MCF 10A (cell line): ENCODE measurements at regions not wholly inside any gene's neighbourhood (a gene's known extent, or its start where the extent isn't known, plus 50 kb on each side); places are given as distances from the start of the nearest gene placed in this dataset.

Source experiments
- BruUV-seq: library from RNA; stranded (reverse); fragments of 400-500 nt; replicated peaks from 2 replicates; lab custom pipeline; 2021; lab: Mats Ljungman, UMichigan
- CTCF ChIA-PET: fragments of 300-600 bp; sonication (Branson Sonifier 250); formaldehyde crosslinking; extraction: SDS; loops from one replicate; lab custom pipeline; 2021; ENCODE audit warnings: antibody characterized with exemption, inconsistent platforms; lab: Yijun Ruan, JAX
- POLR2A ChIA-PET: fragments of 300-600, 350-650 bp; sonication (Branson Sonifier 250); formaldehyde crosslinking; extraction: SDS; loops from one replicate; lab custom pipeline; 2020; ENCODE audit warnings: antibody characterized with exemption, inconsistent platforms; lab: Yijun Ruan, JAX
- DNase-seq: peaks from one replicate; pipeline ENCODE4 v3.0.0-alpha.2; 2018; ENCODE audit not compliant: unreplicated experiment
- H3K27ac Mint-ChIP-seq: one replicate; pipeline ENCODE4 v1.8.0; 2022; ENCODE audit warnings: mild to moderate bottlenecking, low read depth, mixed read lengths; ENCODE audit not compliant: unreplicated experiment
- H3K27me3 Mint-ChIP-seq: one replicate; pipeline ENCODE4 v1.8.0; 2022; ENCODE audit warnings: mixed read lengths; ENCODE audit not compliant: insufficient read depth, unreplicated experiment
- H3K36me3 Mint-ChIP-seq: one replicate; pipeline ENCODE4 v1.8.0; 2022; ENCODE audit warnings: mild to moderate bottlenecking, moderate library complexity, mixed read lengths; ENCODE audit not compliant: insufficient read depth, unreplicated experiment
- H3K4me1 Mint-ChIP-seq: one replicate; pipeline ENCODE4 v1.8.0; 2022; ENCODE audit warnings: mixed read lengths; ENCODE audit not compliant: insufficient read depth, unreplicated experiment
- H3K4me3 Mint-ChIP-seq: one replicate; pipeline ENCODE4 v1.8.0; 2022; ENCODE audit warnings: mild to moderate bottlenecking, moderate library complexity, mixed read lengths; ENCODE audit not compliant: unreplicated experiment
- H3K9me3 Mint-ChIP-seq: one replicate; pipeline ENCODE4 v1.8.0; 2022; ENCODE audit warnings: mixed read lengths; ENCODE audit not compliant: unreplicated experiment
- CTCF ChIP-seq: fragments of 200-600 bp; IDR thresholded peaks from one replicate; pipeline ENCODE4 v1.8.0; 2022; ENCODE audit warnings: antibody characterized with exemption, mild to moderate bottlenecking; ENCODE audit not compliant: unreplicated experiment
- intact Hi-C: fragments of 100-400 bp; cut with micrococcal nuclease; formaldehyde crosslinking; loops from 2 replicates; pipeline ENCODE4 v1.14.1; 2022

- intact Hi-C loops: loop anchor here (10.0 kb wide), 1 partner anchor 739 kb away; no protein-coding TSS in a partner anchor
- POLR2A ChIA-PET: no interaction called here
- no peak overlapping the region for H3K27ac Mint-ChIP-seq
- no peaks in the 10 kb centered on the region for H3K36me3 Mint-ChIP-seq
- no peak for TF ChIP-seq CTCF
- no TSS peak for BruUV-seq
- no peaks in the 10 kb centered on the region for H3K9me3 Mint-ChIP-seq
- H3K27me3 Mint-ChIP-seq: no peaks in the 10 kb centered on the region
- no peak overlapping the region for H3K4me3 Mint-ChIP-seq
- CTCF ChIA-PET: no interaction called here
- H3K4me1 Mint-ChIP-seq: no peaks in the 10 kb centered on the region
- DNase-seq: no peak
These were observed 126.6 kb upstream of the LYZL2 start for GRCh38 chr10:30756151-30756550.

- no peak for TF ChIP-seq CTCF
- DNase-seq: no peak
- Mint-ChIP-seq H3K9me3 (no peaks in the 10 kb centered on the region), H3K4me3 (no peak overlapping the region), H3K36me3 (no peaks in the 10 kb centered on the region), H3K4me1 (no peaks in the 10 kb centered on the region), H3K27ac (no peak overlapping the region), H3K27me3 (no peaks in the 10 kb centered on the region)
- intact Hi-C loops: loop anchor here (10.0 kb wide), 1 partner anchor 739 kb away; no protein-coding TSS in a partner anchor
- CTCF ChIA-PET: no interaction called here
- BruUV-seq: no TSS peak
- POLR2A ChIA-PET: no interaction called here
These were observed 125.9 kb upstream of the LYZL2 start for GRCh38 chr10:30755441-30755953.

- DNase-seq: no peak
- no peak overlapping the region for H3K4me3 Mint-ChIP-seq
- intact Hi-C loops: loop anchor here (1.0 to 10.0 kb wide), 2 partner anchors 742 to 1056 kb away; no protein-coding TSS in a partner anchor
- H3K36me3 Mint-ChIP-seq: no peaks in the 10 kb centered on the region
- no peak overlapping the region for H3K27ac Mint-ChIP-seq
- H3K4me1 Mint-ChIP-seq: no peaks in the 10 kb centered on the region
- POLR2A ChIA-PET: no interaction called here
- TF ChIP-seq CTCF: no peak
- BruUV-seq: no TSS peak
- H3K9me3 Mint-ChIP-seq: no peaks in the 10 kb centered on the region
- H3K27me3 Mint-ChIP-seq: no peaks in the 10 kb centered on the region
- CTCF ChIA-PET: interaction anchor here (0.5 to 1.9 kb wide), 22 partner anchors 9 to 1195 kb away, joined by 3 to 8 read pairs (median 3); no protein-coding TSS in a partner anchor
These were observed 122.9 kb upstream of the LYZL2 start for GRCh38 chr10:30752481-30752881.

GRCh38 chr10:30751678-30752331, 122.3 kb upstream of the LYZL2 start:
- POLR2A ChIA-PET: no interaction called here
- intact Hi-C loops: loop anchor here (1.0 to 10.0 kb wide), 2 partner anchors 743 to 1056 kb away; no protein-coding TSS in a partner anchor

More at GRCh38 chr10:30751678-30752331, 122.3 kb upstream of the LYZL2 start:
- Mint-ChIP-seq H3K4me1 (no peaks in the 10 kb centered on the region), H3K4me3 (no peak overlapping the region), H3K9me3 (no peaks in the 10 kb centered on the region), H3K27me3 (no peaks in the 10 kb centered on the region), H3K36me3 (no peaks in the 10 kb centered on the region), H3K27ac (no peak overlapping the region)
- CTCF ChIA-PET: interaction anchor here (0.5 to 1.9 kb wide), 23 partner anchors 8 to 1196 kb away, joined by 3 to 8 read pairs (median 3); no protein-coding TSS in a partner anchor
- BruUV-seq: no TSS peak
- DNase-seq: peak; percentile 56
- peak; percentile 77 for TF ChIP-seq CTCF
